Endothelial cell of umbilical vein (primary cell): ENCODE measurements at regions not wholly inside any gene's neighbourhood (a gene's known extent, or its start where the extent isn't known, plus 50 kb on each side); places are given as distances from the start of the nearest gene placed in this dataset.

Experiments used
- CTCF ChIP-seq, 2 donors: IDR thresholded peaks; 1 replicate in 1 of 2; 2 replicates in 1 of 2; pipeline ENCODE4 v1.5.1; 2011; ENCODE audit warnings: low read length in 2 of 2, mild to moderate bottlenecking in 2 of 2, moderate library complexity in 2 of 2, control low read depth in 1 of 2, inconsistent platforms in 1 of 2, low read depth in 1 of 2; ENCODE audit not compliant: insufficient read depth in 1 of 2; ENCODE audit errors: extremely low read depth in 1 of 2
- EZH2 ChIP-seq: IDR thresholded peaks from 2 replicates; pipeline ENCODE4 v1.6.1; 2012; ENCODE audit warnings: borderline replicate concordance, low read depth, mild to moderate bottlenecking, moderate library complexity, low read length, inconsistent platforms; ENCODE audit not compliant: severe bottlenecking
- POLR2AphosphoS5 ChIP-seq: IDR thresholded peaks from 2 replicates; pipeline ENCODE4 v1.6.1; 2012; ENCODE audit warnings: low read depth, mild to moderate bottlenecking, control low read depth, low read length, moderate library complexity; ENCODE audit not compliant: insufficient read depth

DNA sequence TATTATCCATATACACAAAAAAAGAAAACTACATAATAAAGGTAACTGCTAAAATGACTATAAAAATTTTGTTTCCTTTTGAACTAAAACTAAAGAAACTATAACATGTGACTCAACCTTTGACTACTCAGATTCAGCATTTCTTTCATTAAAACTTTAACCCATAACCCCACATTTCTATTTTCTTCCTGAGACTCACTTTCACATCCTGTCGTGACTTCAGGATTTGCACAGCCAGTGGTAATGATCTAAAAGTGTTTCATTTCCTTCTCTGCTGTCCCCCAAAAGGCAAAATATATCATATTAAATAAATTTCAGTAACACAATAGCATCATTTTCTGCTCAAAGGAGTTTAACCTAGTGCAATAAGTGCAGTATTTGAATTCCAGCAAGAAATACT is 1022.4 kb upstream of the DIAPH2 start:
- no peak for TF ChIP-seq EZH2
- TF ChIP-seq CTCF (IDR thresholded peaks at IDR 0.05; ENCODE audit: extremely low read depth in 1 of 2, insufficient read depth in 1 of 2, low read depth in 1 of 2, low read length in 2 of 2) = no peak
- no peak for TF ChIP-seq POLR2AphosphoS5
